ENCODE measurements at regions not wholly inside any gene's neighbourhood (a gene's known extent, or its start where the extent isn't known, plus 50 kb on each side); places are given as distances from the start of the nearest gene placed in this dataset.

GRCh38 chr5:8230868-8231267 is 361.9 kb downstream of the MTRR start:
- TF ChIP-seq, protein P1, sequence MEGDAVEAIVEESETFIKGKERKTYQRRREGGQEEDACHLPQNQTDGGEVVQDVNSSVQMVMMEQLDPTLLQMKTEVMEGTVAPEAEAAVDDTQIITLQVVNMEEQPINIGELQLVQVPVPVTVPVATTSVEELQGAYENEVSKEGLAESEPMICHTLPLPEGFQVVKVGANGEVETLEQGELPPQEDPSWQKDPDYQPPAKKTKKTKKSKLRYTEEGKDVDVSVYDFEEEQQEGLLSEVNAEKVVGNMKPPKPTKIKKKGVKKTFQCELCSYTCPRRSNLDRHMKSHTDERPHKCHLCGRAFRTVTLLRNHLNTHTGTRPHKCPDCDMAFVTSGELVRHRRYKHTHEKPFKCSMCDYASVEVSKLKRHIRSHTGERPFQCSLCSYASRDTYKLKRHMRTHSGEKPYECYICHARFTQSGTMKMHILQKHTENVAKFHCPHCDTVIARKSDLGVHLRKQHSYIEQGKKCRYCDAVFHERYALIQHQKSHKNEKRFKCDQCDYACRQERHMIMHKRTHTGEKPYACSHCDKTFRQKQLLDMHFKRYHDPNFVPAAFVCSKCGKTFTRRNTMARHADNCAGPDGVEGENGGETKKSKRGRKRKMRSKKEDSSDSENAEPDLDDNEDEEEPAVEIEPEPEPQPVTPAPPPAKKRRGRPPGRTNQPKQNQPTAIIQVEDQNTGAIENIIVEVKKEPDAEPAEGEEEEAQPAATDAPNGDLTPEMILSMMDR (IDR thresholded peaks at IDR 0.05; ENCODE audit: extremely low read depth in 1 of 2, insufficient read depth in 1 of 2, low read depth in 1 of 2, low read length in 2 of 2) = no peak
- no peak for TF ChIP-seq POLR2A (IDR thresholded peaks at IDR 0.05; ENCODE audit: low read depth, low read length)
- TF ChIP-seq EZH2 (IDR thresholded peaks at IDR 0.05; ENCODE audit: borderline replicate concordance, low read depth, low read length, severe bottlenecking) = no peak
- TF ChIP-seq POLR2AphosphoS5 (IDR thresholded peaks at IDR 0.05; ENCODE audit: insufficient read depth, low read depth, low read length) = no peak
- no peak for TF ChIP-seq JUN (IDR thresholded peaks at IDR 0.05; ENCODE audit: borderline replicate concordance, insufficient read depth, insufficient read length, low read depth)
- TF ChIP-seq, protein P2, sequence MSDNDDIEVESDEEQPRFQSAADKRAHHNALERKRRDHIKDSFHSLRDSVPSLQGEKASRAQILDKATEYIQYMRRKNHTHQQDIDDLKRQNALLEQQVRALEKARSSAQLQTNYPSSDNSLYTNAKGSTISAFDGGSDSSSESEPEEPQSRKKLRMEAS (IDR thresholded peaks at IDR 0.05; ENCODE audit: insufficient read depth, insufficient read length) = no peak

Data from endothelial cell of umbilical vein (primary cell).